ENCODE measurements at regions not wholly inside any gene's neighbourhood (a gene's known extent, or its start where the extent isn't known, plus 50 kb on each side); places are given as distances from the start of the nearest gene placed in this dataset.
"Not testable (repeated sequence)": the region's sequence is repeated elsewhere in the genome, so short reads cannot be mapped to it uniquely, and the experiment has no call there.

DNA sequence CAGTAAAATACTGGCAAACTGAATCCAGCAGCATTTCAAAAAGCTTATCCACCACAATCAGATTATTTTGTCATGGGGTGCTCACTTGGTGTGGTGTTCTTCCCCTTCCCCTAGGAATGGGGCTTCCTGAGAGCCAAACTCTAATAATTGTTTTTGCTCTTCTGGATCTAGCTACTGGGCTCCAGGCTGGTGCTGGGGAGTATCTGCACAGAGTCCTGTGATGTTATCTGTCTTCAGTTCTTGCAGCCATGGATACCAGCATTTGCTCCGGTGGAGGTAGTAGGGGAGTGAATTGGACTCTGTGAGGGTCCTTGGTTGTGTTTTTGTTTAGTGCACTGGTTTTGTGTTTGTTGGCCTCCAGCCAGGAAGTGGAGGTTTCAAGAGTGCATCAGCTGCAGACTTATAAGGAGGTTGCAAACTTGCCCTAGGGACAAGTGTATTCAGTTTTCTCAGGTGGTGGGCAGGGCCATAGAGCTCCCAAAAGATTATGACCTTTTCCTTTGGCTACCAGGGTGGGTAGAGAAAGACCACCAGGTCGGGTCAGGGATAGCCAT lies 308.5 kb upstream of the MAGI2 start:
- no peaks in the 10 kb centered on the region for H4K20me1 ChIP-seq (ENCODE audit: low read length)
- no peaks in the 10 kb centered on the region for H3K79me2 ChIP-seq (ENCODE audit: low read length)
- no peak overlapping the region for H3K4me3 ChIP-seq (ENCODE audit: low read length)
- intact Hi-C loops (cut with micrococcal nuclease) = no loop called here
- no peaks in the 10 kb centered on the region for H3F3A ChIP-seq (ENCODE audit: low read length, unreplicated experiment)
- no peaks in the 10 kb centered on the region for H3K36me3 ChIP-seq (ENCODE audit: low read depth, low read length)
- no peak overlapping the region for H3K27ac ChIP-seq (ENCODE audit: low read length)
- POLR2A ChIA-PET (ENCODE audit: unreplicated experiment) = no interaction called here
- no TSS peak for BruUV-seq (replicated peaks)
- no peaks in the 10 kb centered on the region for H3K9me2 ChIP-seq (replicated peaks; ENCODE audit: low read length)
- TF ChIP-seq EZH2phosphoT487 (IDR thresholded peaks at IDR 0.05; ENCODE audit: borderline replicate concordance, low read length) (no peak), EZH2 (IDR thresholded peaks at IDR 0.05; ENCODE audit: low read length, unreplicated experiment) (no peak)
- TF ChIP-seq, protein P1, sequence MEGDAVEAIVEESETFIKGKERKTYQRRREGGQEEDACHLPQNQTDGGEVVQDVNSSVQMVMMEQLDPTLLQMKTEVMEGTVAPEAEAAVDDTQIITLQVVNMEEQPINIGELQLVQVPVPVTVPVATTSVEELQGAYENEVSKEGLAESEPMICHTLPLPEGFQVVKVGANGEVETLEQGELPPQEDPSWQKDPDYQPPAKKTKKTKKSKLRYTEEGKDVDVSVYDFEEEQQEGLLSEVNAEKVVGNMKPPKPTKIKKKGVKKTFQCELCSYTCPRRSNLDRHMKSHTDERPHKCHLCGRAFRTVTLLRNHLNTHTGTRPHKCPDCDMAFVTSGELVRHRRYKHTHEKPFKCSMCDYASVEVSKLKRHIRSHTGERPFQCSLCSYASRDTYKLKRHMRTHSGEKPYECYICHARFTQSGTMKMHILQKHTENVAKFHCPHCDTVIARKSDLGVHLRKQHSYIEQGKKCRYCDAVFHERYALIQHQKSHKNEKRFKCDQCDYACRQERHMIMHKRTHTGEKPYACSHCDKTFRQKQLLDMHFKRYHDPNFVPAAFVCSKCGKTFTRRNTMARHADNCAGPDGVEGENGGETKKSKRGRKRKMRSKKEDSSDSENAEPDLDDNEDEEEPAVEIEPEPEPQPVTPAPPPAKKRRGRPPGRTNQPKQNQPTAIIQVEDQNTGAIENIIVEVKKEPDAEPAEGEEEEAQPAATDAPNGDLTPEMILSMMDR (conservative IDR thresholded peaks at IDR 0.05; ENCODE audit: low read depth, low read length) = no peak
- H3K9me3 ChIP-seq (ENCODE audit: low read length) = no peaks in the 10 kb centered on the region
- H2AFZ ChIP-seq (ENCODE audit: low read length) = no peak overlapping the region
- ATAC-seq = no peak
- no peaks in the 10 kb centered on the region for H3K4me1 ChIP-seq (ENCODE audit: insufficient read depth, low read length)
- no peak overlapping the region for H3K4me2 ChIP-seq (ENCODE audit: low read length)
- DNase-seq = no peak
- no peak overlapping the region for H3K9ac ChIP-seq (ENCODE audit: low read length)
- CTCF ChIA-PET = no interaction called here
- H3K27me3 ChIP-seq (ENCODE audit: low read length) = no peaks in the 10 kb centered on the region

DNA sequence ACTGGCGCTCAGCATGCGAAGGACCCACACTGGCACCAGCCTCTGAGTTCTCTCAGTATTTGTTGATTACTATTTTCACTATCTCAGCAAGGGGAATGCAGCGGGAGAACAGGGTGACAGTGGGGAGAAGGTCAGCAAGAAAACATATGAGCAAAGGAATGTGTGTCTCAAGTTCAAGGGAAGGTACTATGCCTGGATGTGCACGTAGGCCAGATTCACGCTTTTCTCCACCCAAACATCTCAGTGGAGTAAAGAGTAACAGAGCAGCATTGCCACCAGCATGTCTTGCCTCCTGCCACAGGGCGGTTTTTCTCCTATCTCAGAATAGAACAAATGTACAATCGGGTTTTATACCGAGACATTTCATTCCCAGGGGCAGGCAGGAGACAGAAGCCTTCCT lies 297.5 kb upstream of the MAGI2 start:
- POLR2A ChIA-PET (ENCODE audit: unreplicated experiment); H3K9me3 ChIP-seq (ENCODE audit: low read length); H2AFZ ChIP-seq (ENCODE audit: low read length); H3K4me2 ChIP-seq (ENCODE audit: low read length); H3F3A ChIP-seq (ENCODE audit: low read length, unreplicated experiment); ATAC-seq; H3K36me3 ChIP-seq (ENCODE audit: low read depth, low read length); H3K9ac ChIP-seq (ENCODE audit: low read length); BruUV-seq (replicated peaks); DNase-seq; H3K4me3 ChIP-seq (ENCODE audit: low read length); H3K9me2 ChIP-seq (replicated peaks; ENCODE audit: low read length); H3K79me2 ChIP-seq (ENCODE audit: low read length); H3K27ac ChIP-seq (ENCODE audit: low read length); CTCF ChIA-PET; H3K27me3 ChIP-seq (ENCODE audit: low read length); intact Hi-C loops (cut with micrococcal nuclease); H4K20me1 ChIP-seq (ENCODE audit: low read length); H3K4me1 ChIP-seq (ENCODE audit: insufficient read depth, low read length): not testable (repeated sequence)

DNA sequence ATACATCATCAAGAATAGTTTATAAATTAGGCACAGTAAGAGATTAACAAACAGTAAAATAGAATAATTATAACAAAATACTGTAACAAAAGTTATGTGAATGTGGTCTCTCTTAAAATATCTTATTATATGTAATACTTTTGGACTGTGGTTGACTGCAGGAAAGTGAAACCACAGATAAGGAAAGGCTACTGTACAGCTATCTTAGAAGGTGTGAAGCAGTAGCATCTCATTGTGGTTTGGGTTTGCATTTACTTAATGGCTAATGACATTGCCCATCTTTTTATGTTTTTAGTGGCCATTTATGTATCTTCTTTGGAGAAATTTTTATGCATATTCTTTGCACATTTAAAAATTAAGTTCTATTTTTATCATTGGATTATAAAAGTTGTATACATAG lies 296.4 kb upstream of the MAGI2 start:
- Histone ChIP-seq H3K9ac (ENCODE audit: low read length) (no peak overlapping the region), H3K27me3 (ENCODE audit: low read length) (no peaks in the 10 kb centered on the region), H3K4me3 (ENCODE audit: low read length) (no peak overlapping the region), H3K36me3 (ENCODE audit: low read depth, low read length) (no peaks in the 10 kb centered on the region), H3K79me2 (ENCODE audit: low read length) (no peaks in the 10 kb centered on the region), H4K20me1 (ENCODE audit: low read length) (no peaks in the 10 kb centered on the region), H3K4me1 (ENCODE audit: insufficient read depth, low read length) (no peaks in the 10 kb centered on the region), H2AFZ (ENCODE audit: low read length) (no peak overlapping the region), H3K27ac (ENCODE audit: low read length) (no peak overlapping the region), H3K9me3 (ENCODE audit: low read length) (no peaks in the 10 kb centered on the region), H3F3A (ENCODE audit: low read length, unreplicated experiment) (no peaks in the 10 kb centered on the region), H3K4me2 (ENCODE audit: low read length) (no peak overlapping the region), H3K9me2 (replicated peaks; ENCODE audit: low read length) (no peaks in the 10 kb centered on the region)
- intact Hi-C loops (cut with micrococcal nuclease) = no loop called here
- ChIA-PET CTCF (no interaction called here), POLR2A (ENCODE audit: unreplicated experiment) (no interaction called here)
- TF ChIP-seq EZH2 (IDR thresholded peaks at IDR 0.05; ENCODE audit: low read length, unreplicated experiment) = no peak
- TF ChIP-seq EZH2phosphoT487 (IDR thresholded peaks at IDR 0.05; ENCODE audit: borderline replicate concordance, low read length) = no peak
- TF ChIP-seq, protein P1 (conservative IDR thresholded peaks at IDR 0.05; ENCODE audit: low read depth, low read length) = no peak
- DNase-seq = no peak
- ATAC-seq = no peak
- no TSS peak for BruUV-seq (replicated peaks)

All from PC-3 (cell line).